Panc1 (cell line): ENCODE measurements at regions not wholly inside any gene's neighbourhood (a gene's known extent, or its start where the extent isn't known, plus 50 kb on each side); places are given as distances from the start of the nearest gene placed in this dataset.

ENCODE experiments used
- CTCF ChIP-seq: fragments of 450-650 bp; IDR thresholded peaks from 2 replicates; pipeline ENCODE4 v1.5.1; 2017; ENCODE audit warnings: mild to moderate bottlenecking
- POLR2AphosphoS5 ChIP-seq: IDR thresholded peaks from 2 replicates; pipeline ENCODE4 v1.6.1; 2012; ENCODE audit warnings: mild to moderate bottlenecking, low read depth, low read length, moderate library complexity
- SIN3A ChIP-seq: IDR thresholded peaks from 2 replicates; pipeline ENCODE4 v1.6.1; 2012; ENCODE audit warnings: low read depth, mild to moderate bottlenecking, low read length, moderate library complexity, borderline replicate concordance; ENCODE audit not compliant: insufficient read depth
- TCF7L2 ChIP-seq: IDR thresholded peaks from 2 replicates; pipeline ENCODE4 v1.6.1; 2011; ENCODE audit warnings: mild to moderate bottlenecking, low read depth, low read length, inconsistent platforms
- TF ChIP-seq, protein P1 (sequence below), 2 experiments: IDR thresholded peaks; 2 replicates each; pipeline ENCODE4 v1.6.1; 2011 to 2012; ENCODE audit warnings: low read depth in 2 of 2, control low read depth in 1 of 2, low read length in 1 of 2, mild to moderate bottlenecking in 1 of 2, moderate library complexity in 1 of 2; ENCODE audit not compliant: insufficient read depth in 1 of 2

- TF ChIP-seq CTCF (no peak), POLR2AphosphoS5 (no peak), SIN3A (no peak), TCF7L2 (no peak)
- TF ChIP-seq, protein P1, sequence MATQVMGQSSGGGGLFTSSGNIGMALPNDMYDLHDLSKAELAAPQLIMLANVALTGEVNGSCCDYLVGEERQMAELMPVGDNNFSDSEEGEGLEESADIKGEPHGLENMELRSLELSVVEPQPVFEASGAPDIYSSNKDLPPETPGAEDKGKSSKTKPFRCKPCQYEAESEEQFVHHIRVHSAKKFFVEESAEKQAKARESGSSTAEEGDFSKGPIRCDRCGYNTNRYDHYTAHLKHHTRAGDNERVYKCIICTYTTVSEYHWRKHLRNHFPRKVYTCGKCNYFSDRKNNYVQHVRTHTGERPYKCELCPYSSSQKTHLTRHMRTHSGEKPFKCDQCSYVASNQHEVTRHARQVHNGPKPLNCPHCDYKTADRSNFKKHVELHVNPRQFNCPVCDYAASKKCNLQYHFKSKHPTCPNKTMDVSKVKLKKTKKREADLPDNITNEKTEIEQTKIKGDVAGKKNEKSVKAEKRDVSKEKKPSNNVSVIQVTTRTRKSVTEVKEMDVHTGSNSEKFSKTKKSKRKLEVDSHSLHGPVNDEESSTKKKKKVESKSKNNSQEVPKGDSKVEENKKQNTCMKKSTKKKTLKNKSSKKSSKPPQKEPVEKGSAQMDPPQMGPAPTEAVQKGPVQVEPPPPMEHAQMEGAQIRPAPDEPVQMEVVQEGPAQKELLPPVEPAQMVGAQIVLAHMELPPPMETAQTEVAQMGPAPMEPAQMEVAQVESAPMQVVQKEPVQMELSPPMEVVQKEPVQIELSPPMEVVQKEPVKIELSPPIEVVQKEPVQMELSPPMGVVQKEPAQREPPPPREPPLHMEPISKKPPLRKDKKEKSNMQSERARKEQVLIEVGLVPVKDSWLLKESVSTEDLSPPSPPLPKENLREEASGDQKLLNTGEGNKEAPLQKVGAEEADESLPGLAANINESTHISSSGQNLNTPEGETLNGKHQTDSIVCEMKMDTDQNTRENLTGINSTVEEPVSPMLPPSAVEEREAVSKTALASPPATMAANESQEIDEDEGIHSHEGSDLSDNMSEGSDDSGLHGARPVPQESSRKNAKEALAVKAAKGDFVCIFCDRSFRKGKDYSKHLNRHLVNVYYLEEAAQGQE (IDR thresholded peaks at IDR 0.05; ENCODE audit: insufficient read depth in 1 of 2, low read depth in 2 of 2, low read length in 1 of 2): no peak
These were observed 100.2 kb upstream of the ADAMTS16 start for GRCh38 chr5:5039918-5040317.
